M059J (cell line): ENCODE measurements at regions not wholly inside any gene's neighbourhood (a gene's known extent, or its start where the extent isn't known, plus 50 kb on each side); places are given as distances from the start of the nearest gene placed in this dataset.

Source experiments
- DNase-seq: peaks from one replicate; pipeline ENCODE4 v3.0.0-alpha.2; 2012; ENCODE audit warnings: low read depth

DNA sequence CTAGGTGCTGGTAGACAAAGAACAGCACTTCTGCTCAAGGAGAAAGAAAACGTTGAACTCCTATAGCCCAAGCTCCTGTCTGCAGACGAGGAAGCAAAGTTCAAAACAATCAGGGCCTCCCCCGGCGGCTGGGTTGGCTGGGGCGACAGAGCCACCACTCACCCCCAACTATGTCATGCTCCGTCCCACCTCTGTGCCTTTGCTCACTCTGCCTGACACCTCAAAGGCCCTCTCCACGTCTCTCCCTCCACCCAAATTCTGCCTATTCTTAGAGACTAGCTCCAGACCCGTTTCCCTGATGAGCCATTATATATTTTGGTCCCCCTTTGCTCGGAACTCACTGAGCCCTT is 304.3 kb downstream of the TLE3 start:
- DNase-seq, result no peak

DNA sequence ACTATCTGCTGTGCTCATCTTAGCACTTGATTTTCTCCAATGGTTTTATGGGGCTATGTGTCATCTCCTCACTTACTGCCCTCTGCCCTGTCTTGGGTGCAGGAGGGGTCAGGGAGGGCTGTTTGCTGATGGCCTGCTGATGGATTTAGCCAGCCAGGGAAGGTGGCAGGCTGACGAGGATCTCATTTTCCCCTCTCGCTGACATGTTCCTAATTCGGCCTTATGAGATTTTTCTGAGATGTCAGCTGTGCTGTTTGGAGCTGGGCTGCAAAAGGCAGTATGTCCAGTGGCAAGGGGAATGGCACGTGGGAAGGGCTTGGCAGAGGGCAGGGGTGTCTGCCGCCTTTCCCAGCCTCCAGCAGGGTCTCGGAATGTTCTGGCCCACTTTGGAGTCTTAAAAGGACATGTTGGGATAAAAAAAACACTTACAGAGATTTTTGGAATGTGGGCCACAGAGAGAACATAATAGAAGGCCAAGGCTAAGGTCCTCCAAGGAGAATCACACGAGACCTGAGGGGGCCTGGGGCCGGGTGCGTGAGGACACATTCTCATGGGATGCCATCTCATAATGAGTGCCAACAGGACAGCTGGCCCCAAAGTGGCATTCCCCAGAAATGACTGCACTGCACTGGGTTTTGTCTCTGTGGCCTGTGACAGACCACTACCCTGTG is 303.8 kb downstream of the TLE3 start:
- DNase-seq, result no peak

GRCh38 chr15:69794645-69795469 is 302.9 kb downstream of the TLE3 start:
- peak; percentile 78 for DNase-seq

- no peak for DNase-seq
Observed at GRCh38 chr15:69795601-69796000, 302.1 kb downstream of the TLE3 start.

GRCh38 chr15:69797051-69797595 is 300.6 kb downstream of the TLE3 start:
- DNase-seq, result no peak

DNA sequence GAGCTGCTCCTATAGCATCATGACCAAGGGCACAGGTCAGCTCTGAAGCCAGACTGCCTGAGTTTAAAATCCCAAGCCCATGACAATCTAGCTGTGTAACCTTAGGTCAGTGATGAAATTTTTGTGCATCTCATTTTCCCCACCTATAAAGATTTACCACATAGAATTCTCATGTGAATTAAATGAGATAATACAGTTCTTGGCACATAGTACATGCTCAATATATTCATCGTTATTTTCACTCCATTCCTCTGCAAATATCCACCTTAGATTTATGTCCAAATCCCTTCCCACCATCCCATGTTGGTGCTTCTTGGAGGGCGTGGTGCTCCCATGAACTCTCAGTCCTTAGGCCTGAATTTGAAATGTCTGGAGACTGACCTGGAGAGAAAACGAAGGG is 300.1 kb downstream of the TLE3 start:
- no peak for DNase-seq

- DNase-seq, result peak; percentile 71
Observed at GRCh38 chr15:69798481-69799250, 299.1 kb downstream of the TLE3 start.

DNA sequence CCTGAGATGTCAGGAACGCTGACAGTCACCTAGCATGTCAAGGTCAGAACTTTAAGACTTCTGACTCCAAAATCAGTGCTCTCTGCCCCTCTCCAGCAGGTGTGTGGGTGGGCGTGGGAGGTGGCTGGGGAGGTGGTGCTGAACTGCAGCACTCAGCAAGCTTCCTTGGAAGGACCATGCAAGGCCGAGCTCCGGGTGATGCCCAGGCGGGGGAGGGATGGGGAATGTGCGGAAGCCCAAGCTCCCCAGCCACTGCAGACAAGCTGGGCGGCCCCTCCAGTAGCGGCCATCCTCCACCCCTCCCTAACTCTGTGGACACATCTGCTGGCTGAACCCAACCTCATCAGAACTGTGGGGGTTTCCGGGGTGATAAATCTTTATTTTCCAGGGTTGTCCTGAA is 296.6 kb downstream of the TLE3 start:
- DNase-seq, result no peak

GRCh38 chr15:69802432-69802831 is 295.3 kb downstream of the TLE3 start:
- DNase-seq, result no peak

DNA sequence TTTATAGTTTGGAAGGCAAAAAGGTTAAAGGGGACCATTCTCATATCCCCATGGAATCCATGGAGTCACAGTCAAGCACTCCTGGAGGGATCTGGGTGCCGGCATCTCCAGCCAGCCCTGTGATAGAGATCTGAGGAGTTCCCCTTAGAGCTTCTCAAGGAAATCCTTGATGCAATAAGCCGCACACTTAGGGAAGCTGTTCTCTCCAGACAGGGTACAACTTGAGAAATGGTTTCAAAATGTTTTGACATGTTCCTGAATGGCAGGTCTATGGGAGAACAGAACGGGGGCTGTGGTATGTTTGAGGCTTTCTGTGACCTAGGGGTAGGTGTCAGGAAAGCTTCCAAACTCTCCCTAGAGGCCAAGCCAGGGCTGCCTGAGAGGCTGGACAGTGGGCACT is 292.9 kb downstream of the TLE3 start:
- no peak for DNase-seq

GRCh38 chr15:69805248-69805953 is 292.3 kb downstream of the TLE3 start:
- DNase-seq, result peak; percentile 36

DNA sequence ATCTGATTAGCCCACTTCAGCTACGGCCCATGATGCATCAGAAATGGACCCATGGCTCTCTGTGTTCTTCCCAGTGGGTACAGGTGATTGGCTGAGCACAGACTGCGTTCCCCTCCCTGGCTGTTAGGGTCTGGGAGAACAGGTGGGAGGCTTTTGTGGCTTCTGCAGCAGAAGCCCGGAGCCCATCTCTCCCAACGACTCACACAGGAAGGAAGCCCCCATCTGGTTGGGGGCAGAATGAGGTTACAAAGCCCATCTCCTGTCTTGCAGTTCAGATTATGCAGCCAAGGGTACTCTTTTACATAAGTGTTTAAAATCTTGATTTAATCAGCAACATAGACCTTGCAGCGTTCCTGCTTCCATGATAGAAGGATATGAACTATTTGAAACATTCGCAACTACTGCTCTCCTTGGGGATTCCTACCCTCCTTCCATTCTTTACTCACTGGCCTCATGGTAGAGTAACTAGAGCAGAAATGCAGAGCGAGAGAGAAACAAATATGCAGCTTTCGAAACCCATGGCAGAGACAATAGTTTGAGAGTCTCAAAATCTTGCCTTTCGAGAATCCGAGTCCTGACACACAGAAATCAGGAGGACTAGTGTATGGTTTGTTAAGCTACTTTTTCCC is 291.3 kb downstream of the TLE3 start:
- DNase-seq, result no peak

DNA sequence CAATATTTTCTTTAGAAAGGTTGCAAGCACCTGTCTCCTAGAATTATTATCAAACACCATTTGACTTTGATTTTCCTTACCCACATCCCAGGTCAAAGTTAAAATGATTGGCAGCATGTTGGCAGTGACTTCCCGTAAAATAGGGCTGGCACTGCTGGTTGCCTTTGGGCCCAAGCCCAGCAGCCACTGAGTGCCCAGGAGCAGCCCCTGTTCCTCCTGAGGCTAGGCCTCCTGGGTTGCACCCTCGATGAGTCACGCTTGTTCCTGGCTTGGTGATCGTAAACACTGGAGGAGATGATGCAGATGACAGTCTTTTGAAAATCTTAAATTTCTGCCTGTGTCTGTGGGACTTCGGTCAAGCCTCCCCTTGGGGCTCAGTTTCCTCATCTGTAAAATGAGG is 290.0 kb downstream of the TLE3 start:
- peak; percentile 90 for DNase-seq

GRCh38 chr15:69808756-69809155 is 289.0 kb downstream of the TLE3 start:
- DNase-seq, result no peak

DNA sequence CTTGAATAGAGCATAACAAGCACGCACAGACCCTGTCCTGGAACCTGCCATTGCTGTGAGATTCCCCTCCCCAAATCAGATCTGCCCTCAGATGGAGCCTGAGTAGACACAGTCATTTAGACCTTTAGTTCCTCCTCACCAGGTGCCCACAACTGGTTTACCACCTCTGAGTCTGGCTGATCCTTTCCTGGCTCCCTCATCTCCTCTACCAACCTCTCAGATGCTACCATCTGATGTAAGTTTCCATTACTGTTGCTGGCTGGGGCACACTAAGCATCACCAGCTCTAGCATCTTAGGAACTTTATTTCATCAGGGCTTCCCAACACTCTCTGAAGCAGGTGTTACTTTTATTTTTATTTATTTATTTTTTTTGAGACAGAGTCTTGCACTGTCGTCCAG is 288.3 kb downstream of the TLE3 start:
- no peak for DNase-seq

GRCh38 chr15:69810431-69811354 is 287.0 kb downstream of the TLE3 start:
- DNase-seq, result no peak

DNA sequence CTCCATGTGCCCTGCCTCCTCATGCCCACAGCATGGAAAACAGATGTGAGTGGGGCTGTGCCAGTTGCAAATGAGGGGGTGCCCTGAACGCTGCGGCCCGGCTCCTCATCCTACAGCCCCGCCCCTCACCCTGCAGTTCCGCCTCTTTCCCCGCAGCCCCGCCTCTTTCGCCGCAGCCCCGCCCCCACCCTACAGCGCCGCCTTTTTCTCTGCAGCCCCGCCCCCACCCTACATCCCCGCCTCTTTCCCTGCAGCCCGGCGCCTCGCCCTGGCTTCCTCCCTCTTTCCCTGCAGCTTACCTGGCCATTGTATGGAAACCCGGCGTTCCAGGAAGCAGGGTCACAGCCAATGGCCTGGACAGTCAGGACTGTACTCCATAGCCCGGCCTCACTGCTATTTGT is 284.9 kb downstream of the TLE3 start:
- no peak for DNase-seq

GRCh38 chr15:69813881-69814280 is 283.8 kb downstream of the TLE3 start:
- DNase-seq, result peak; percentile 71

- DNase-seq, result no peak
Observed at GRCh38 chr15:69814932-69815331, 282.8 kb downstream of the TLE3 start.

DNA sequence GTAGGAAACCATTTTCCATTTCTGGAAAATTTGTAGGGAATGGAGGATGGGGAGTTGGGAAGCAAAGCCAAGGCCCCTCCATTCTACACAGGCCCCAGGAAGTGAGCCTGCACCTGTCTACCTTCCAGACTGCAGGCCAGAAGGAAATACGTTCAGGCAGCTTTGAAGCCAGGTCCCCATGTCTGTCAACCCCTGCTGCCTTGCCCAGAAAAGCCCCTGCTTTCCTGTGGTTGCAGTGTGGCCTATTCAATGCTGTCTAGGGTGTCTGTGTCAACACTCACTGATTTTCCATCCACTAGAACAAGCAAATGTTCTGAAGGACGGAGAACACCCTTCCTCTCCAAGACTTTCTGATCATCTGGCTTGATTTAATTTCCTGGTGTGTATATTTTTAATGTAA is 281.9 kb downstream of the TLE3 start:
- DNase-seq, result no peak
